Kidney (tissue), 13 donors: ENCODE measurements at regions not wholly inside any gene's neighbourhood (a gene's known extent, or its start where the extent isn't known, plus 50 kb on each side); places are given as distances from the start of the nearest gene placed in this dataset.

ENCODE experiments used
- DNase-seq, 5 donors: peaks; one replicate each; pipeline ENCODE4 v3.0.0-alpha.2; 2013 to 2020
- FAIRE-seq: peaks from 2 replicates; lab custom pipeline; 2012; peaks lifted over from hg19 to GRCh38; lab: Jason Lieb, UNC
- H3K27ac ChIP-seq, 2 donors: one replicate each; pipeline ENCODE4 v1.7.0; 2013; ENCODE audit warnings: low read depth in 2 of 2, low read length in 2 of 2, inconsistent platforms in 1 of 2
- H3K27me3 ChIP-seq: one replicate; pipeline ENCODE4 v1.7.1; 2013; ENCODE audit warnings: low read length, inconsistent platforms; ENCODE audit not compliant: control insufficient read depth, insufficient read depth
- H3K36me3 ChIP-seq, 3 donors: one replicate each; pipeline versions ENCODE4 v1.7.0 to v1.7.1; 2013; ENCODE audit warnings: low read length in 3 of 3, control low read depth in 1 of 3, inconsistent platforms in 1 of 3; ENCODE audit not compliant: insufficient read depth in 3 of 3, control insufficient read depth in 2 of 3
- H3K4me1 ChIP-seq, 3 donors: one replicate each; pipeline versions ENCODE4 v1.7.0 to v1.7.1; 2013; ENCODE audit warnings: low read length in 3 of 3, inconsistent platforms in 1 of 3, low read depth in 1 of 3; ENCODE audit not compliant: control insufficient read depth in 2 of 3, insufficient read depth in 2 of 3
- H3K4me3 ChIP-seq, 3 donors: one replicate each; pipeline versions ENCODE4 v1.7.0 to v1.8.1; 2013; ENCODE audit warnings: low read length in 3 of 3, control low read depth in 1 of 3, inconsistent platforms in 1 of 3
- H3K9ac ChIP-seq, 3 donors: one replicate each; pipeline versions ENCODE4 v1.7.0 to v1.7.1; 2013; ENCODE audit warnings: low read length in 3 of 3, control low read depth in 1 of 3, inconsistent platforms in 1 of 3
- H3K9me3 ChIP-seq, 3 donors: one replicate each; pipeline versions ENCODE4 v1.7.0 to v1.7.1; 2013; ENCODE audit warnings: low read length in 3 of 3, control low read depth in 1 of 3, inconsistent platforms in 1 of 3; ENCODE audit not compliant: control insufficient read depth in 2 of 3, insufficient read depth in 1 of 3
- CTCF ChIP-seq: IDR thresholded peaks from 3 replicates; pipeline ENCODE4 v1.5.1; 2012; ENCODE audit warnings: mild to moderate bottlenecking, moderate library complexity, borderline replicate concordance; ENCODE audit not compliant: insufficient read depth; ENCODE audit errors: extremely low read depth
- intact Hi-C: fragments of 100-400 bp; cut with DNase I; formaldehyde crosslinking; loops from one replicate; pipeline ENCODE4 v1.11.1; 2022
- donor health status: control.
- donor health status: control.
- donor health status: control.
- donor health status: control.
- donor health status: control.
- donor health status: DM: yes; HTN: yes; CAD: no.
- donor health status: Normal renal cell carcinoma (clear cell type).

DNA sequence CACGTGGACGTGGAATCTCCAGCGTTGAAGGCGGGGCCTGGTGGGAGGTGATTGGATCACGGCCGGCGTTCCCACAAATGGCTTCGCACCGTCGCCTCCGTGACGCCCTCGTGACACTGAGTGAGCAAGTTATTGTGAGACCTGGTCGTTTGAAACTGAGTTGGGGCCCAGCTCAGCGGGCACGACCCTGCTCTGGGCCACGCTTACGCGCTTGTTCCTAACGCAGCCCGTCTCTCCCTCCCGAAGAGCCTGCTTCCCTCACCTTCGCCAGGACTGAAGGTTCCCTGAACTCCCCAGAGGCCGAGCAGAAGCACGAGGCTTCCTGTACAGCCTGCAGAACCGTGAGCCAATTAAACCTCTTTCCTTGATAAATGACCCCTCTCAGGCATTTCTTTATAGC is 121.8 kb downstream of the RTP5 start:
- no peaks in the 10 kb centered on the region for H3K27me3 ChIP-seq
- DNase-seq = no peak
- intact Hi-C loops = no loop called here
- TF ChIP-seq CTCF = no peak
- H3K27ac ChIP-seq = no peak overlapping the region
- FAIRE-seq = no peak
- peaks cover 0 to 2% (median 0%) of the 10 kb centered on the region in 3 donors for H3K9me3 ChIP-seq
- H3K36me3 ChIP-seq = no peaks in the 10 kb centered on the region
- no peak overlapping the region for H3K9ac ChIP-seq
- H3K4me3 ChIP-seq = no peak overlapping the region
- H3K4me1 ChIP-seq = no peaks in the 10 kb centered on the region

DNA sequence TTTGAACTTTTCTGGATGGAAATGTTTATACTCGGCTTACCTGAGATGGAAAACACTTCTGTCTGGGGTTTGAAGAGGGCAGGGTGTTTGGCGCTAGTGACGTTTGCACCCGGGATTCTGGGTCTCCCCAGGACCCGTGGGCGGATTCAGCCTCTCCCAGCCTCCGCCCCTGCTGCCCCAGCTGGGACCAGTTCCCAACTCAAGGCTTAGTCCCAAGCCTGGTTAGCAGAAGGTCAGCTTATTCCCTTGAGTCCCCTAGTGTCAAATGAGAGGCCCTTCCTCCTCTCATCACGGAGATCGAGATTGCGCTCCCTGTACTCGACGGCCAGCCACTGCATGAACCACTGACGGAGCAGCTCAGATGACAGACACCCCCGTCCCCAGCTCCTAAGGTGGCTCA is 123.2 kb downstream of the RTP5 start:
- no peak for DNase-seq
- TF ChIP-seq CTCF = no peak
- Histone ChIP-seq H3K36me3 (no peaks in the 10 kb centered on the region), H3K27me3 (no peaks in the 10 kb centered on the region), H3K27ac (no peak overlapping the region), H3K9ac (no peak overlapping the region), H3K4me1 (no peaks in the 10 kb centered on the region), H3K9me3 (peaks cover 0 to 2% (median 0%) of the 10 kb centered on the region in 3 donors), H3K4me3 (no peak overlapping the region)
- intact Hi-C loops = no loop called here
- FAIRE-seq = no peak

- DNase-seq = no peak
- Histone ChIP-seq H3K36me3 (no peaks in the 10 kb centered on the region), H3K27me3 (no peaks in the 10 kb centered on the region), H3K27ac (no peak overlapping the region), H3K4me1 (no peaks in the 10 kb centered on the region), H3K9ac (no peak overlapping the region), H3K4me3 (no peak overlapping the region), H3K9me3 (peaks cover 0 to 2% (median 0%) of the 10 kb centered on the region in 3 donors)
- no peak for FAIRE-seq
- TF ChIP-seq CTCF = no peak
- intact Hi-C loops = no loop called here
Measured at GRCh38 chr2:241993386-241994005, 124.0 kb downstream of the RTP5 start.

GRCh38 chr2:241994086-241994485 is 124.6 kb downstream of the RTP5 start:
- TF ChIP-seq CTCF = no peak
- no peak overlapping the region for H3K4me3 ChIP-seq
- H3K27me3 ChIP-seq = no peaks in the 10 kb centered on the region
- H3K9me3 ChIP-seq = peaks cover 0 to 2% (median 0%) of the 10 kb centered on the region in 3 donors
- DNase-seq = no peak
- no peaks in the 10 kb centered on the region for H3K36me3 ChIP-seq
- FAIRE-seq = no peak
- no peak overlapping the region for H3K9ac ChIP-seq
- intact Hi-C loops = no loop called here
- H3K27ac ChIP-seq = no peak overlapping the region
- no peaks in the 10 kb centered on the region for H3K4me1 ChIP-seq
